ENCODE measurements at regions not wholly inside any gene's neighbourhood (a gene's known extent, or its start where the extent isn't known, plus 50 kb on each side); places are given as distances from the start of the nearest gene placed in this dataset.

DNA sequence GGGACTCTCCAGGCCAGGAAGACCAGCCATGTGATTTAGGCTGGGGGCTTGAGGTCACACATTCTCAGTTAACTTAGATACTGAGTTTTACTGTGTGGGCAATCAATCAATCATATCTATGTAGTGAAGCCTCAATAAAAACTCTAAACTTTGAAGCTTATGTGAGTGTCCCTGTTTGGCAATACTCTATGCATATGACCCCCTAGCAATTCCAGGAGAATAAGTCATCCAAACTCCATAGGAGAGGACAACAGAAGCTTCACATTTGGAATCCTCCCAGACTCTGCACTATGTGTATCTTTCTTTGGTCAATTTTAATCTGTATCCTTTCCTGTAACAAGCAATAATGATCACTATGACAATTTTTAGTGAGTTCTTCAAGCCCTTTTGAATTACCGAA is 216.8 kb upstream of the RGMB start:
- TF ChIP-seq, protein P1, sequence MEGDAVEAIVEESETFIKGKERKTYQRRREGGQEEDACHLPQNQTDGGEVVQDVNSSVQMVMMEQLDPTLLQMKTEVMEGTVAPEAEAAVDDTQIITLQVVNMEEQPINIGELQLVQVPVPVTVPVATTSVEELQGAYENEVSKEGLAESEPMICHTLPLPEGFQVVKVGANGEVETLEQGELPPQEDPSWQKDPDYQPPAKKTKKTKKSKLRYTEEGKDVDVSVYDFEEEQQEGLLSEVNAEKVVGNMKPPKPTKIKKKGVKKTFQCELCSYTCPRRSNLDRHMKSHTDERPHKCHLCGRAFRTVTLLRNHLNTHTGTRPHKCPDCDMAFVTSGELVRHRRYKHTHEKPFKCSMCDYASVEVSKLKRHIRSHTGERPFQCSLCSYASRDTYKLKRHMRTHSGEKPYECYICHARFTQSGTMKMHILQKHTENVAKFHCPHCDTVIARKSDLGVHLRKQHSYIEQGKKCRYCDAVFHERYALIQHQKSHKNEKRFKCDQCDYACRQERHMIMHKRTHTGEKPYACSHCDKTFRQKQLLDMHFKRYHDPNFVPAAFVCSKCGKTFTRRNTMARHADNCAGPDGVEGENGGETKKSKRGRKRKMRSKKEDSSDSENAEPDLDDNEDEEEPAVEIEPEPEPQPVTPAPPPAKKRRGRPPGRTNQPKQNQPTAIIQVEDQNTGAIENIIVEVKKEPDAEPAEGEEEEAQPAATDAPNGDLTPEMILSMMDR (IDR thresholded peaks at IDR 0.05; ENCODE audit: extremely low read depth, insufficient read depth, missing control alignments) = no peak
- DNase-seq (ENCODE audit: low spot score) = no peak
- in situ Hi-C loops (cut with MboI; ENCODE audit: low pct_unique_long_range_greater_than_20kb, low sequenced_read_pairs, unreplicated experiment) = no loop called here

DNA sequence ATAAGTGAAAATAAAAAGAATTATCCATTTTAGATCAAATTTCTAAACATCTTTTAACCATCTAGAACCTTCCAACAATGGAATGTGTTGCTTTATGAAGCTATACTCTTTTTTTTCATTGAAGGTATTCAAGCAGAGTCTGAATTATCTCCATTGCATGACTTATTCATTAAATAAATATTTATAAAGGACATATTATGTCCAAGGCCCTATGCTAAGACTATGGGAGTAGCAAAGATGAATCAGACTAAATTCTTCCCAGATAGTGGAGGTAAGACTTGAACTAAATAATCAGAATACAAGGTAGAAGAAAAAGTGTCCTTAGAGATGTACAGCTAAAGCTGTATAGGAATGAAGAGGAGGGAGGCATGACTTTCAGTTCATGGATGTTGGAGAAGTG is 215.5 kb upstream of the RGMB start:
- in situ Hi-C loops (cut with MboI; ENCODE audit: low pct_unique_long_range_greater_than_20kb, low sequenced_read_pairs, unreplicated experiment) = no loop called here
- no peak for DNase-seq (ENCODE audit: low spot score)
- TF ChIP-seq, protein P1 (IDR thresholded peaks at IDR 0.05; ENCODE audit: extremely low read depth, insufficient read depth, missing control alignments) = no peak

DNA sequence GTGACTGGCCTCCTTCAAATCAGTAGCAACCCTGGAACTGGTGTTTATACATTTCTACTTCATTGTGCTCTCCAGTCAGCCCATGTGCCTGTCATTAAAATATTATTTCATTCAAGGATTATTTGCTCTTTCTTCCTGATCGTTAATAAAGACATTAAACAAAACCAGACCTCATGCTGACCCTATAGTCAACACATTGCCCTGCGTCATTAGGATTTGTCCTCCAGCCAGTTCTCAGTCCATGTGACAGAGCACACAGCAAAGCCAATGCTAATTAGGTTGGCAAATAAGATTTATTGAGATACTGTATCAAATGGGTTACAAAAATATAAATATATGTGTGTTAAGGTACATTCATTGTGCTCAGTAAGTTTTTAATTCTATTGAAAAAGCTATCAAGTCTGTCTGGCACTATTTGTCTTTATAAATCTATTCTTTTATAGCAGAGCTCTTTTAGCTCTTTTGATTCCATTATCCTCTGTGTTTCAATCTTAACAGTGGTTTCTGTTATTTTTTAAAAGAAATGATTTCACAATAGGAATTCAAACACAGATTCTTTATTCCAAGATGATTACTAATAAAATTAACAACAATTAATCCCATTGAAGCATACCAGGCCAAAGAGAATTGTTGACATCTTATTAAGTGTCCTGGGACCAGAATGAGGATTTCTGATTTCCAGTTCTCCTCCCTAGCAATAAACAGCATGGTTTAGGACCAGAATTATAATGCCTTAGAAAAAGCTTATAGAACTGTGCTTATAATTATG is 209.4 kb upstream of the RGMB start:
- TF ChIP-seq, protein P1 (IDR thresholded peaks at IDR 0.05; ENCODE audit: extremely low read depth, insufficient read depth, missing control alignments) = no peak
- in situ Hi-C loops (cut with MboI; ENCODE audit: low pct_unique_long_range_greater_than_20kb, low sequenced_read_pairs, unreplicated experiment) = no loop called here
- no peak for DNase-seq (ENCODE audit: low spot score)

GRCh38 chr5:98564836-98565235 is 208.6 kb upstream of the RGMB start:
- no peak for DNase-seq (ENCODE audit: low spot score)
- in situ Hi-C loops (cut with MboI; ENCODE audit: low pct_unique_long_range_greater_than_20kb, low sequenced_read_pairs, unreplicated experiment) = no loop called here
- TF ChIP-seq, protein P1 (IDR thresholded peaks at IDR 0.05; ENCODE audit: extremely low read depth, insufficient read depth, missing control alignments) = no peak

- TF ChIP-seq, protein P1 (IDR thresholded peaks at IDR 0.05; ENCODE audit: extremely low read depth, insufficient read depth, missing control alignments) = no peak
- no peak for DNase-seq (ENCODE audit: low spot score)
- in situ Hi-C loops (cut with MboI; ENCODE audit: low pct_unique_long_range_greater_than_20kb, low sequenced_read_pairs, unreplicated experiment) = no loop called here
These were observed 205.1 kb upstream of the RGMB start for GRCh38 chr5:98568336-98568735.

DNA sequence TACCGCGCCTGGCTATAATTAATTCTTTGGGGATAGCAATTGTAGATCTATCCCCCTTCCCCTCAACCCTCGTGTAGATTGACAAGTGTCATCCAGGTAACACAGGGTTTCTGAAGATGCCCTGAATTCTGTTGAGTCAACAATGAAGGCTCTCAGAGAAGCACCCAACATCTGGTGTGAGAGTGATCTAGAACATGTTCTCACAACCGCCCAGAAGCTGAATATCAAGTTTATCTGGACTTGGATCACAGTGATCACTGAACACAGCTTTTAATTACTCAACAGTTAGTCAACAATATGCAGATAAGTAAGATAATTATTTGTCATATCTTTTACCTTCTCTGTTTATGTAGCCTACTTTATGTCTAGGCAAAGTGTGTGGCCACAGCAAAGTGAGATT is 204.2 kb upstream of the RGMB start:
- in situ Hi-C loops (cut with MboI; ENCODE audit: low pct_unique_long_range_greater_than_20kb, low sequenced_read_pairs, unreplicated experiment) = no loop called here
- no peak for DNase-seq (ENCODE audit: low spot score)

More for the DNA sequence above, 204.2 kb upstream of the RGMB start:
- TF ChIP-seq, protein P1 (IDR thresholded peaks at IDR 0.05; ENCODE audit: extremely low read depth, insufficient read depth, missing control alignments) = no peak

Measured in GM13977 (cell line).